ENCODE measurements at regions not wholly inside any gene's neighbourhood (a gene's known extent, or its start where the extent isn't known, plus 50 kb on each side); places are given as distances from the start of the nearest gene placed in this dataset.

- CTCF ChIA-PET: no interaction called here
- TF ChIP-seq CTCF (IDR thresholded peaks at IDR 0.05; ENCODE audit: low read depth, low read length): no peak
- POLR2A ChIA-PET: no interaction called here
These were observed 87.7 kb upstream of the FOXG1 start for GRCh38 chr14:28678887-28679286.

GRCh38 chr14:28681681-28682080, 84.9 kb upstream of the FOXG1 start:
- no peak for TF ChIP-seq CTCF (IDR thresholded peaks at IDR 0.05; ENCODE audit: low read depth, low read length)
- no peak overlapping the region for H3K4me3 ChIP-seq (ENCODE audit: low read depth, low read length)
- no peaks in the 10 kb centered on the region for H3K27me3 ChIP-seq (ENCODE audit: control insufficient read depth, insufficient read depth, low read length)
- no peak for DNase-seq (ENCODE audit: low read depth, low spot score)
- H3K9me3 ChIP-seq (ENCODE audit: control insufficient read depth, insufficient read depth, low read length): peaks cover 11% of the 10 kb centered on the region
- CTCF ChIA-PET: no interaction called here
- POLR2A ChIA-PET: no interaction called here
- no peak overlapping the region for H3K27ac ChIP-seq (ENCODE audit: low read depth, low read length)

More at GRCh38 chr14:28678887-28679286, 87.7 kb upstream of the FOXG1 start:
- no peak for DNase-seq (ENCODE audit: low read depth, low spot score)
- no peaks in the 10 kb centered on the region for H3K27me3 ChIP-seq (ENCODE audit: control insufficient read depth, insufficient read depth, low read length)
- H3K27ac ChIP-seq (ENCODE audit: low read depth, low read length): no peak overlapping the region
- H3K4me3 ChIP-seq (ENCODE audit: low read depth, low read length): no peak overlapping the region
- H3K9me3 ChIP-seq (ENCODE audit: control insufficient read depth, insufficient read depth, low read length): peaks cover 6% of the 10 kb centered on the region

- CTCF ChIA-PET: no interaction called here
- POLR2A ChIA-PET: no interaction called here
- no peak overlapping the region for H3K4me3 ChIP-seq (ENCODE audit: low read depth, low read length)
- no peak for DNase-seq (ENCODE audit: low read depth, low spot score)
- no peak for TF ChIP-seq CTCF (IDR thresholded peaks at IDR 0.05; ENCODE audit: low read depth, low read length)
- H3K9me3 ChIP-seq (ENCODE audit: control insufficient read depth, insufficient read depth, low read length): no peaks in the 10 kb centered on the region
- H3K27ac ChIP-seq (ENCODE audit: low read depth, low read length): no peak overlapping the region
- H3K27me3 ChIP-seq (ENCODE audit: control insufficient read depth, insufficient read depth, low read length): no peaks in the 10 kb centered on the region
These were observed 76.4 kb upstream of the FOXG1 start for GRCh38 chr14:28690029-28690692.

GRCh38 chr14:28695109-28695508, 71.5 kb upstream of the FOXG1 start:
- H3K9me3 ChIP-seq (ENCODE audit: control insufficient read depth, insufficient read depth, low read length): no peaks in the 10 kb centered on the region
- TF ChIP-seq CTCF (IDR thresholded peaks at IDR 0.05; ENCODE audit: low read depth, low read length): no peak
- no peaks in the 10 kb centered on the region for H3K27me3 ChIP-seq (ENCODE audit: control insufficient read depth, insufficient read depth, low read length)
- POLR2A ChIA-PET: no interaction called here
- no peak overlapping the region for H3K27ac ChIP-seq (ENCODE audit: low read depth, low read length)
- CTCF ChIA-PET: no interaction called here
- DNase-seq (ENCODE audit: low read depth, low spot score): no peak
- H3K4me3 ChIP-seq (ENCODE audit: low read depth, low read length): no peak overlapping the region

GRCh38 chr14:28701733-28702132, 64.9 kb upstream of the FOXG1 start:
- TF ChIP-seq CTCF (IDR thresholded peaks at IDR 0.05; ENCODE audit: low read depth, low read length): no peak
- Histone ChIP-seq H3K9me3 (ENCODE audit: control insufficient read depth, insufficient read depth, low read length) (no peaks in the 10 kb centered on the region), H3K27me3 (ENCODE audit: control insufficient read depth, insufficient read depth, low read length) (no peaks in the 10 kb centered on the region), H3K27ac (ENCODE audit: low read depth, low read length) (no peak overlapping the region), H3K4me3 (ENCODE audit: low read depth, low read length) (no peak overlapping the region)
- ChIA-PET POLR2A (no interaction called here), CTCF (no interaction called here)
- no peak for DNase-seq (ENCODE audit: low read depth, low spot score)
